Stomach (tissue), 8 donors: ENCODE measurements at regions not wholly inside any gene's neighbourhood (a gene's known extent, or its start where the extent isn't known, plus 50 kb on each side); places are given as distances from the start of the nearest gene placed in this dataset.

ENCODE experiments used
- DNase-seq, 2 donors: peaks; one replicate each; pipeline versions ENCODE4 v3.0.0 to v3.0.0-alpha.2; 2013 to 2019
- H3K27ac ChIP-seq, 5 donors: fragments of 200-600 bp in 4 of 5; sonication (generic) in 4 of 5; one replicate each; pipeline ENCODE4 v1.5.1; 2013 to 2019; ENCODE audit warnings: mild to moderate bottlenecking in 1 of 5, moderate library complexity in 1 of 5
- H3K27me3 ChIP-seq, 3 donors: fragments of 200-600 bp; sonication (generic); one replicate each; pipeline ENCODE4 v1.5.1; 2017 to 2019; ENCODE audit warnings: mixed run types in 1 of 3
- H3K36me3 ChIP-seq, 4 donors: fragments of 200-600 bp; sonication (generic); 1 replicate in 3 of 4; 2 replicates in 1 of 4; pipeline ENCODE4 v1.5.1; 2016 to 2019
- H3K4me1 ChIP-seq, 4 donors: fragments of 200-600 bp; sonication (generic); one replicate each; pipeline ENCODE4 v1.5.1; 2016 to 2019
- H3K4me3 ChIP-seq, 4 donors: fragments of 200-600 bp; sonication (generic) in 3 of 4; one replicate each; pipeline ENCODE4 v1.5.1; 2016 to 2019; ENCODE audit warnings: mild to moderate bottlenecking in 1 of 4
- H3K9me3 ChIP-seq, 4 donors: fragments of 200-600 bp; sonication (generic); one replicate each; pipeline ENCODE4 v1.5.1; 2016 to 2019
- CTCF ChIP-seq, 7 experiments: fragments of 450-650 bp in 4 of 7; fragments of 200-600 bp in 3 of 7; sonication (generic) in 3 of 7; IDR thresholded peaks; one replicate each; pipeline ENCODE4 v1.5.1; 2016 to 2019; ENCODE audit warnings: antibody characterized with exemption in 7 of 7, control low read depth in 2 of 7, mild to moderate bottlenecking in 1 of 7
- EP300 ChIP-seq: sonication (generic); formaldehyde crosslinking; IDR thresholded peaks from one replicate; pipeline ENCODE4 v1.6.1; 2017; ENCODE audit warnings: antibody characterized with exemption
- POLR2A ChIP-seq, 4 donors: fragments of 450-650 bp; IDR thresholded peaks; one replicate each; pipeline ENCODE4 v1.6.1; 2016; ENCODE audit warnings: antibody characterized with exemption in 4 of 4, control low read depth in 2 of 4, mild to moderate bottlenecking in 1 of 4, moderate library complexity in 1 of 4
- POLR2AphosphoS5 ChIP-seq, 3 donors: sonication (generic); formaldehyde crosslinking; IDR thresholded peaks; one replicate each; pipeline ENCODE4 v1.6.1; 2016; ENCODE audit warnings: antibody characterized with exemption in 3 of 3
- WGBS, 5 donors: extraction: QIAGEN DNeasy Blood & Tissue Kit in 3 of 5; methylation state at CpG; one replicate each; pipeline versions ENCODE4 v1.1.5 to v1.1.7; 2013 to 2018; 5-methylcytosine and 5-hydroxymethylcytosine counted together
- intact Hi-C: fragments of 100-400 bp; cut with DNase I; formaldehyde crosslinking; loops from one replicate; pipeline ENCODE4 v1.15.1; 2023; ENCODE audit warnings: low total_unique reads
- donor health status: healthy with polysubstance abuse.
- donor health status: Bipolar disorder and iron deficiency.
- donor health status: healthy.

GRCh38 chr10:8262317-8262716 is 207.8 kb downstream of the GATA3 start:
- WGBS, 5 donors: 93 to 97% (median 94%) methylated on average over 4 of the region's 4 CpGs
- Histone ChIP-seq H3K27ac (no peak overlapping the region), H3K36me3 (no peaks in the 10 kb centered on the region), H3K4me1 (no peaks in the 10 kb centered on the region), H3K9me3 (peaks cover 0 to 5% (median 2%) of the 10 kb centered on the region in 4 donors), H3K4me3 (no peak overlapping the region), H3K27me3 (peaks cover 0 to 9% (median 0%) of the 10 kb centered on the region in 3 donors)
- TF ChIP-seq POLR2A (IDR thresholded peaks at IDR 0.05) (no peak), POLR2AphosphoS5 (IDR thresholded peaks at IDR 0.05) (no peak), EP300 (no peak), CTCF (IDR thresholded peaks at IDR 0.05) (no peak)
- DNase-seq: no peak
- intact Hi-C loops: no loop called here

- intact Hi-C loops: no loop called here
- H3K27ac ChIP-seq: no peak overlapping the region
- WGBS, 5 donors: 84 to 94% (median 89%) methylated on average over 5 of the region's 5 CpGs
- no peaks in the 10 kb centered on the region for H3K27me3 ChIP-seq
- DNase-seq: no peak
- no peaks in the 10 kb centered on the region for H3K4me1 ChIP-seq
- no peak for TF ChIP-seq EP300
- H3K36me3 ChIP-seq: no peaks in the 10 kb centered on the region
- no peaks in the 10 kb centered on the region for H3K9me3 ChIP-seq
- H3K4me3 ChIP-seq: no peak overlapping the region
Measured at GRCh38 chr10:8269976-8270375, 215.5 kb downstream of the GATA3 start.

GRCh38 chr10:8272794-8273425 is 218.4 kb downstream of the GATA3 start:
- no peaks in the 10 kb centered on the region for H3K4me1 ChIP-seq
- H3K4me3 ChIP-seq: no peak overlapping the region
- no peak for DNase-seq
- TF ChIP-seq EP300: no peak
- TF ChIP-seq POLR2A (IDR thresholded peaks at IDR 0.05): no peak
- TF ChIP-seq POLR2AphosphoS5 (IDR thresholded peaks at IDR 0.05): no peak
- no peak for TF ChIP-seq CTCF (IDR thresholded peaks at IDR 0.05)
- intact Hi-C loops: no loop called here
- no peak overlapping the region for H3K27ac ChIP-seq
- H3K36me3 ChIP-seq: no peaks in the 10 kb centered on the region
- H3K27me3 ChIP-seq: no peaks in the 10 kb centered on the region
- 49 to 66% (median 64%) methylated on average over 10 of the region's 10 CpGs for WGBS, 5 donors
- H3K9me3 ChIP-seq: no peaks in the 10 kb centered on the region

- Histone ChIP-seq H3K9me3 (no peaks in the 10 kb centered on the region), H3K4me1 (no peaks in the 10 kb centered on the region), H3K27me3 (no peaks in the 10 kb centered on the region), H3K36me3 (no peaks in the 10 kb centered on the region), H3K4me3 (no peak overlapping the region), H3K27ac (no peak overlapping the region)
- TF ChIP-seq CTCF (IDR thresholded peaks at IDR 0.05) (no peak), POLR2A (IDR thresholded peaks at IDR 0.05) (no peak), POLR2AphosphoS5 (IDR thresholded peaks at IDR 0.05) (no peak), EP300 (no peak)
- no peak for DNase-seq
- intact Hi-C loops: no loop called here
- 48 to 60% (median 53%) methylated on average over 2 of the region's 2 CpGs for WGBS, 5 donors
Measured at GRCh38 chr10:8273749-8274148, 219.3 kb downstream of the GATA3 start.

- no peaks in the 10 kb centered on the region for H3K4me1 ChIP-seq
- TF ChIP-seq EP300: no peak
- no peak for TF ChIP-seq POLR2AphosphoS5 (IDR thresholded peaks at IDR 0.05)
- TF ChIP-seq CTCF (IDR thresholded peaks at IDR 0.05): no peak
- no peak for TF ChIP-seq POLR2A (IDR thresholded peaks at IDR 0.05)
- no peaks in the 10 kb centered on the region for H3K9me3 ChIP-seq
- peak overlapping the region in 1 of 4 donors; percentile 7 for H3K4me3 ChIP-seq
- H3K27me3 ChIP-seq: no peaks in the 10 kb centered on the region
- DNase-seq: peak in 1 of 2 donors; percentile 58
- WGBS, 5 donors: 28 to 63% (median 40%) methylated on average over 7 of the region's 7 CpGs
- no peaks in the 10 kb centered on the region for H3K36me3 ChIP-seq
- intact Hi-C loops: no loop called here
- no peak overlapping the region for H3K27ac ChIP-seq
Measured at GRCh38 chr10:8275911-8276310, 221.4 kb downstream of the GATA3 start.
